ENCODE measurements at regions not wholly inside any gene's neighbourhood (a gene's known extent, or its start where the extent isn't known, plus 50 kb on each side); places are given as distances from the start of the nearest gene placed in this dataset.

DNA sequence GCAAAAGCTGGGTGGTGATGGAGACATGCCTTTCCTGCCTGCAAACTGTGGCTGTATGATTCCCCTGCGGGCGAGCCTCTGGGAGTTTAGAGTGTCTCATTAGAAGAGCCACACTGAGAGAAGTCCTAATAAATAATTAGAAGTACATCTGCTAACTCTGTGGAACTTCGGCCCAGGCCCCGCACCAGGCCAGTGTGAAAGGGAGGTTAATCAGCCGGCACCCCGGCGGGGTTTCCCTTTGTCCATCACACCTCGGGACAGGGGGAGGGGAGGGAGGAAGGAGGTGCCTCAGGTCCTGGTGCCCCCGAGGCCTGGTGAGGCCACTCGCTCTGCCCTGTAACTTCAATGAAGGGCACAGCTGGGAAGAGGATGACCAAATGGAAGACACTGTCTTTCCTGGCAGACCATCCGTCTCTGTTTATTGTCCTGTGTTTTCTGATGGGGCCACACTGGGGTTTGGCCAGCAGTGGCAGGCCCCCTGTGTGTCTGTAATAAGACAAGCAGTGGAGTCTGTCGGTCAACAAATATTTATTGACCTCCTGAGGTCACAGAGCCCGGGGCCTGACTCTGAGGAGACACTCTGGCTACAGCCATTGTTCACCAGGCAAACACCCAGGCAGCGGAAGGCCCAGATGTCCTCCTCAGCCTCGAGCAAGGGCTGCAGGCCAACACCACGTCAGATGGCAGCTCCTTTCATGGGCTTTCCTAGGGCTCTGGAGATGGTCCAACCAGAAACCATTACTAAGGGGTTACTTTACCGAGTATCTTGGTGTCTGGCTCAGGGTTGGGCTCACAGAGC is 267.5 kb upstream of the RAB4A start:
- TF ChIP-seq, protein P1, sequence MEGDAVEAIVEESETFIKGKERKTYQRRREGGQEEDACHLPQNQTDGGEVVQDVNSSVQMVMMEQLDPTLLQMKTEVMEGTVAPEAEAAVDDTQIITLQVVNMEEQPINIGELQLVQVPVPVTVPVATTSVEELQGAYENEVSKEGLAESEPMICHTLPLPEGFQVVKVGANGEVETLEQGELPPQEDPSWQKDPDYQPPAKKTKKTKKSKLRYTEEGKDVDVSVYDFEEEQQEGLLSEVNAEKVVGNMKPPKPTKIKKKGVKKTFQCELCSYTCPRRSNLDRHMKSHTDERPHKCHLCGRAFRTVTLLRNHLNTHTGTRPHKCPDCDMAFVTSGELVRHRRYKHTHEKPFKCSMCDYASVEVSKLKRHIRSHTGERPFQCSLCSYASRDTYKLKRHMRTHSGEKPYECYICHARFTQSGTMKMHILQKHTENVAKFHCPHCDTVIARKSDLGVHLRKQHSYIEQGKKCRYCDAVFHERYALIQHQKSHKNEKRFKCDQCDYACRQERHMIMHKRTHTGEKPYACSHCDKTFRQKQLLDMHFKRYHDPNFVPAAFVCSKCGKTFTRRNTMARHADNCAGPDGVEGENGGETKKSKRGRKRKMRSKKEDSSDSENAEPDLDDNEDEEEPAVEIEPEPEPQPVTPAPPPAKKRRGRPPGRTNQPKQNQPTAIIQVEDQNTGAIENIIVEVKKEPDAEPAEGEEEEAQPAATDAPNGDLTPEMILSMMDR (IDR thresholded peaks at IDR 0.05) = no peak
- no peak for TF ChIP-seq POLR2A (IDR thresholded peaks at IDR 0.05)
